HG02623 (cell line): ENCODE measurements at regions not wholly inside any gene's neighbourhood (a gene's known extent, or its start where the extent isn't known, plus 50 kb on each side); places are given as distances from the start of the nearest gene placed in this dataset.
"Not testable (repeated sequence)": the region's sequence is repeated elsewhere in the genome, so short reads cannot be mapped to it uniquely, and the experiment has no call there.

Experiments
- ATAC-seq: cut with Tn5 transposase; IDR thresholded peaks from one replicate; pipeline ENCODE4 v1.9.1; 2021; ENCODE audit warnings: moderate library complexity; ENCODE audit not compliant: unreplicated experiment

DNA sequence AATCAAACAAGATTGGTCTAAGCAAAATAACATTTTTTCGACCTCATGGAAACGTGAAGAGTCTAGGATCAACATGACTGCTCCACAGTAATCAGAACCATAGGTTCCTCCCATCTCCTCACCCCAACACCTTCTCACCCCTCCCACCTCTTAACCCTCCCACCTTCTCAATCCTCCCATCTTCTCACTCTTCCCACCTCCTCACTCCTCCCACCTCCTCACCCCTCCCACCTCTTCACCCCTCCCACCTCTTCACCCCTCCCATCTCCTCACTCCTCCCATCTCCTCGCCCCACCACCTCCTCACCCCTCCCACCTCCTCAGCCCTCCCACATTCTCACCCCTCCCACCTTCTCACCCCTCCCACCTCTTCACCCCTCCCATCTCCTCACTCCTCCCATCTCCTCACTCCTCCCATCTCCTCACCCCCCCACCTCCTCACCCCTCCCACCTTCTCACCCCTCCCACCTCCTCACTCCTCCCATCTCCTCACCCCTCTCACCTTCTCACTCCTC lies 567.4 kb downstream of the C6orf118 start:
- ATAC-seq: no peak

DNA sequence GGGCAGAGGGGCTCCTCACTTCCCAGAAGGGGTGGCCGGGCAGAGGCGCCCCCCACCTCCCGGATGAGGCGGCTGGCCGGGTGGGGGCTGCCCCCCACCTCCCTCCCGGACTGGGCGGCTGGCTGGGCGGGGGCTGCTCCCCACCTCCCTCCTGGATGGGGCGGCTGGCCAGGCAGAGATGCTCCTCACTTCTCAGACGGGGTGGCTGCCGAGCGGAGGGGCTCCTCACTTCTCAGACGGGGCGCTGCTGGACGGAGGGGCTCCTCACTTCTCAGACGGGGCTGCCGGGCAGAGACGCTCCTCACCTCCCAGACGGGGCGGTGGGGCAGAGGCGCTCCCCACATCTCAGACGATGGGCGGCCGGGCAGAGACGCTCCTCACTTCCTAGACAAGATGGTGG lies 573.3 kb downstream of the C6orf118 start:
- not testable (repeated sequence) for ATAC-seq

DNA sequence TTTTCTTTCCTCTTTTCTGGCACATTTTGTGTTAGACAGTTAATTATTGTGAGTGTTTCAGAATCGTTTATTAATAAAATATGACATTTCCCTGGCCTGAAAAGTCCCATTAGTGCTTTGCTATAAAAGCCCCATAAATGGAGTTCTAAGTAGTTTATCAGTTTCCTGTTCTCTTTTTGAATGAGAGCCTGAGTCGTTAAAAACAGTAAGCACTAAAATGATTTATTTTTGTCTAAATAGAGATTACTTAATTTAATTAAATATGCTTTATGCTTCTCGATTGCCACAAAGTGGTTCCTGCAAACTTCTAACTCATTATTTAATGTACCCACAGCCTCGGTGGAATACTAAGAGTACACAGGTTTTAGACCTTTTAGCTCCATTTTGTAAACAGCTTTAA lies 577.9 kb downstream of the C6orf118 start:
- no peak for ATAC-seq

DNA sequence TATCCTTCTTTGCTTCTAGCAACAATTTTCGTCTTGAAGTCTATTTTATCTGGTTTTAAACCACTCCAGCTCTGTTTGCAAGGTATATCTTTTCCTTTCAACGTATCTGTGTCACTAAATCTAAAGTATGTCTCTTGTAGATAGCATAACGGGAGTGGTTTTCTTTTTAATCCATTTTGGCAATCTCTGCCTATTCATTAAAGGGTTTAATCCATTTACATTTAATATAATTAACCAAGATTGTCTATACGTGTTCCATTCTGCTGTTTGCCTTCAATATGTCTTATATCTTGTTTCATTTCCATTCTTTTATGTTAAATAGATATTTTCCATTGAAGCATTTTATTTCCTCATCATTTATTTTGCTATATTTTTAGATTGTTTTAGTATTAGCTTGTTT lies 587.9 kb downstream of the C6orf118 start:
- no peak for ATAC-seq

DNA sequence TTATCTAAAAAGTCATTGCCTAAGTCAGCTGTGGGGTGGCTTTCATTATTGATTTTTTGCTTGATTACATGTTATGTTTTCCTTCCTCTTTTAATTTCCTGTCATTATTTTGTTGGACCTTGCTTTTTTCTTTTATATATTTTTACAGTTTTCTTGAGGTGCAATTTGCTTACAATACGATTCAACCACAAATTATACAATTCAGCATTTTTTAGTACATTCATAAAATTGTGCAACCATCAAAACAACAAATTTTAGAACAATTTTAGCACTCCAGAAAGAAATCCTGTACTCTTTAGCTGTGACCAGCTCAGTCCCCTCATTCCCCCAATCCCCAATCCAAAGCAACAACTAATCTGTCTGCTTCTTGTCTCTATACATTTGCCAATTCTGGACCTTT lies 608.9 kb downstream of the C6orf118 start:
- ATAC-seq: no peak

GRCh38 chr6:164695896-164696295 lies 613.5 kb downstream of the C6orf118 start:
- no peak for ATAC-seq

DNA sequence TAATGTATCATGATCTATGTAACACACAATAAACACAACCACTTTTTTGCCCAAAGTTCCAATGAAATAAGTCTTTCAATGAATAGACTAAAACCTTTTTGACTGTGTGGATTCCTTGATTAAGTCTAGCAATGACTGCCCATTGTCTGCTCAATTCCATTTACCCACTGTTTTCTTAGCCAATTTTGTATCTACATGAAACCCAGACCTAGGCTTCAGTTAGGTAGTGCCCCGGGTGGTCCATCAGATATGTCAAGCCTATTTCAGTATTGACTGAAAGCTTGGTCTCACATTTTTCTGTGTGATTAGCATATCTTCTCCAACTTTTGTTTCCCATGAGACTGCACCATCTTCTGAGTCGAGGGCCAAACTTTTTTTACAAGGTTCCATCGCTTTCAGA lies 615.0 kb downstream of the C6orf118 start:
- no peak for ATAC-seq

- no peak for ATAC-seq
Measured at GRCh38 chr6:164693944-164694343, 615.5 kb downstream of the C6orf118 start.

GRCh38 chr6:164692772-164693510 lies 616.5 kb downstream of the C6orf118 start:
- no peak for ATAC-seq

GRCh38 chr6:164690702-164691500 lies 618.5 kb downstream of the C6orf118 start:
- no peak for ATAC-seq

- ATAC-seq: no peak
Measured at GRCh38 chr6:164690241-164690640, 619.2 kb downstream of the C6orf118 start.

DNA sequence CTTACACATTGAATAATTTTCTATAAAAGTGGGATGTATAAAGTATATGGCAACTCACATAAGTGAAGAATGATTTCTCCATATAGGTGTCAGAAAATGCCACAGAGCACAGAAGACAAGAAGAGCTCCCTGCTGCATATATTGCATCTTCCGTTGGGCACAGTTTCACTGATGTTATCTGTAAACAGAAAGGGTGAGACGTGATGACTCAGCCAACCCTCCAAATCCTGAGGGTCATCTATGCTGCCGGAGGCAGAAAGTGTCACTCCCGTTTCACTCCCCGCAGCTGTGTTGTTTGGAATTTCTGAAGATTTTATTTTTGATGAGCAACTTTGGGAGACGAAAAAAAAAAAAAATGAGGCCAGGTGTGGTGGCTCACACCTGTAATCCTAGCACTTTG lies 644.1 kb downstream of the C6orf118 start:
- no peak for ATAC-seq

DNA sequence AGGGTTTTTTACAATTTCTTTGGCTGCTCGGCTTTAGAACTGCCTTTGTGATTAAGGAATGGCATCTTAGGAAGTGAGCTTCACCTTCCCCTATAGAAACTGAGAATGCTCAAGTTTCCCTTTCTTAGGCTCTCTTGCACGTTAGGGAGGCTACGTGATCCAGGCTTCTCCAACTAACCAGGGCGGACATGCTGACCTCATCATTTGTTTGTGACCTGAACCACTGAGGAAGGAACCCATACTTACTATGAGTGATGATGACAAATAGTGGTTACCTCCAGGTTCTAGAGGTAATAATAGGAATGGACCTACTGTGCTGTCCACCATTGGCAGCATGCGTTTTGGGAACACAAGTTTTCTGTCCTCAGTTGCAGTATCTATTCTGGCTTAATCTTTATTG lies 645.8 kb downstream of the C6orf118 start:
- no peak for ATAC-seq

DNA sequence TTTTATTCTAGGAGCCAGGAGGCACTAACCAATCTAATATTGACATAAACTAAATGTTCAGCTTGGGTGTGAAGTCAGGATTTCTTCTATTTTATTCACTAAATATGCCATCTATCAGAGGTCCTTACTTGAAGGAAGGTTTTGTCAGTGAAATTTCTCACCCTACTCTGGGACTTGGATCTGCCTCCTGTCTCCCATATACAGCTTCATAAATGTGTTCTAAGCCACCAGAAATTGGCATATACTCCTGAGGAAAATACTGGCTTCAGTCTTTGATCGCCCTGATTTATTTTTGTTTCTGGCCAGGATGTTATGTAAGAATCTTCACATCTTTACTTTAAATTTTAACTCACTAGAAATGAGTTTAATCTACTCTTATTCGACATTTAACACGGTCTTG lies 647.7 kb downstream of the C6orf118 start:
- ATAC-seq: no peak

- ATAC-seq: no peak
Measured at GRCh38 chr6:164660781-164661180, 648.6 kb downstream of the C6orf118 start.

DNA sequence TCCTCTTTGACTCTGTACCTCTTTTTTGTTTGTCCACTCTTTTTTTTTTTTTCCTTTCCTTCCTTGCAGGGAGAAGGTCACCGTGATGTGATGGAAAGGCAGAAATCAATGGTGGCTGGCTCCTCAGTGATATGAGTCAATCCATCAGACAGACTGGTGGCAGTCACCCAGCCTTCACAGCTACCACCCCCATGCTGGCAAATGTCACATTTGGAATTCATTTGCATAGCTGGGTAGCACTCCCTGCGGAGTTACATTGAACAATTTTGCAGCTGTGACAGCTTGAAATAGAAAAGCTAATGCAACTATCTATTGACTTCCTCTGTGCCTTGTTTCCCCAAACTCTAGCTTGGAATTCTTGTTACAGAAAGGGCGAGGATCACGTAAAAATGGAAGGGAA lies 668.4 kb downstream of the C6orf118 start:
- no peak for ATAC-seq

DNA sequence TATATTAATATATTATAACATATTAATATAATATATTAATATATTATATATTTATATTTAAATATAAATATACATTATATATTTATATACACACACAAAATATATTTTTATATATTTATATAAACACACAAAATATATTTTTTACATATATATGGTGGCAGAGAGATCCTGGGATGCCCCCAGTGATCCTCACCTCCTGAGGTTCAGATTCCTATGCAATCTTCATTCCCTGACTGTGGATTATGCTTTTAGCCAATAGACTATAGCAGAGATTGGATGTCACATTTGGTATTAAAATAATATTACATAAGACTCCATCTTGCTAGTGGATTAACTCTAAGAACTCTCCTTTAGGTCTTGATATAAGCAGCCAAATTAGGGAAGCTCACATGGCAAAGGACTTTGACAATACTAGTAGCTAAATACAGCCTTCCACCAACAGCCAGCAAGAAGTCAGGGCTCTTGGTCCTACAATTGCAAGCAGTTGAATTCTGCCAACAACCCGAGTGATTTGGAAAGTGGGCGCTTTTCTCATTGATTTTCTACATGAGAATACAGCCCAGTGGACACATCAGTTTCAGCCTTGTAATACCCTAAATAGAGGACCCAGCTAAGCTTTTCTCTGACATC lies 681.0 kb downstream of the C6orf118 start:
- ATAC-seq: no peak

DNA sequence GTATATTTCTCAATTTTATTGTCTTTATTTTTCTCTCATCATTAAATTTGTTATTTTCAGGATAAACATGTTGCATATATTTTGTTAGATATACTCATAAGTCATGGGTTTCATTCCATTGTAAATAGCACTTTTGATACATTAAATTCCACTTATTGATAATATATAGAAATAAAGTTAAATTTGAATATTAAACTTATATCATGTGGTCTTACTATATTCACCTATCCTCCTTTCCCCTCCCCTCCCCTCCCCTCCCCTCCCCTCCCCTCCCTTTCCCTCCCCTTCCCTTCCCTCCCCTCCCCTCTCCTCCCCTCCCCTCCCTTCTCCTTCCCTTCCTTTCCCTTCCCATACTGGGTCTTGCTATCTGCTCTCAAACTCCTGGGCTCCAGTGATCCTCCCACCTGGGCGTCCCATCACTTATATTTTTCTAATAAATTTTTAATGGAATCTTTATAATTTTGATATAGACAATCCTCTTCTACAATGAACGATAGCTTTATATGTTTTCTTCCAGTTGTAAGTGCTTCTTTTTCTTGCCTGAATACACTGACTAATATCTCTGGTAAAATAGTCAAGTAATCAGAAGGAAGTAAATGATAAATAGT lies 692.4 kb downstream of the C6orf118 start:
- ATAC-seq: no peak

DNA sequence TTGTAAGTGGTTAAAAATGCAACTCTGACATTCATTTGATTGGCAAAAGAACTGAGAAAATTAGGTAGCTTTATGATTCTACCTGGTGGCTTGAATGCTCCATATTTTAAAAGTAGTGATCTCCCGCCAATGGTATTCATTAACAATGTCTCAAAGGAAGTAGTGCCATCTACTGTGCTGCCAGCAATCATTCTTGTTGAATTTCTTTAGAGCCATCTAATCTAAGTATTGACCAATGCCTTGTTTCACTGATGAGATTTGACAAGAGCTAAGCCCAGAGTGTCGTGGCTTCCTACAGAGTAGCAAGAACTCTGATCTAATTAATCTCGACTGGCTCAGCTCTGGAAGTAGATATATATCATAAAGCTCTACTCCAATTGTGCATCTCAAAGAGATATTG lies 696.7 kb downstream of the C6orf118 start:
- ATAC-seq: no peak

DNA sequence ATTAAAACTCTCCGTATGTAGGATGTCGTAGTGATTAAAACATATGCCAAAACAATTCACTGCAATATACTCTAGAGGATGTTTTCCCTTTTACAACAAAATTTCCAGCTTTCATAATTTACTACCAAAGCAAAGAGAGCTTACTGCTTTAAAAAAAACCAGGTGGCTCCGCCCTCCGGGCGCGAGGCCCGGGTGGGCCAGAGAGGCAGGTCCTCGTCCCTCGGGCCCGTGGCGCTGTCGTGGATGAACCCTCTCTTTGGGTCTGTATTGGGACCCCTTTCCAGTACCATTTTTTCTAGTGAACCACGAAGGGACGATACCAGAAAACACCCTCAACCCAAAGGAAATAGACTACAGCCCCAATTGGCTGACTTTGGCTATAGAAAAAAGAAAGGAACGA lies 698.5 kb downstream of the C6orf118 start:
- ATAC-seq: not testable (repeated sequence)

- not testable (repeated sequence) for ATAC-seq
Measured at GRCh38 chr6:164602415-164602814, 707.0 kb downstream of the C6orf118 start.
